H9 (cell line): ENCODE measurements at regions not wholly inside any gene's neighbourhood (a gene's known extent, or its start where the extent isn't known, plus 50 kb on each side); places are given as distances from the start of the nearest gene placed in this dataset.

Experiments used
- DNase-seq: peaks from one replicate; pipeline ENCODE4 v3.0.0-alpha.2; 2017
- H2AFZ ChIP-seq: one replicate; pipeline ENCODE4 v1.6.1; 2013; ENCODE audit warnings: mild to moderate bottlenecking, low read length, control low read depth, moderate library complexity
- H2AK5ac ChIP-seq: 2 replicates; pipeline ENCODE4 v1.6.1; 2013; ENCODE audit warnings: low read length, control low read depth, mixed read lengths; ENCODE audit not compliant: insufficient read length
- H2BK120ac ChIP-seq: one replicate; pipeline ENCODE4 v1.6.1; 2013; ENCODE audit warnings: low read depth, mild to moderate bottlenecking, low read length, control low read depth, inconsistent platforms; ENCODE audit not compliant: poor library complexity, severe bottlenecking
- H2BK12ac ChIP-seq: 2 replicates; pipeline ENCODE4 v1.6.1; 2013; ENCODE audit warnings: low read length, control low read depth, mixed read lengths, low read depth; ENCODE audit not compliant: insufficient read length
- H2BK15ac ChIP-seq: 2 replicates; pipeline ENCODE4 v1.6.1; 2013; ENCODE audit warnings: low read depth, low read length, control low read depth
- H2BK20ac ChIP-seq: one replicate; pipeline ENCODE4 v1.6.1; 2013; ENCODE audit warnings: low read depth, mild to moderate bottlenecking, low read length, control low read depth, inconsistent platforms; ENCODE audit not compliant: poor library complexity, severe bottlenecking
- H2BK5ac ChIP-seq: 2 replicates; pipeline ENCODE4 v1.6.1; 2013; ENCODE audit warnings: low read length, control low read depth, mixed read lengths; ENCODE audit not compliant: insufficient read length
- H3K14ac ChIP-seq: 2 replicates; pipeline ENCODE4 v1.6.1; 2013; ENCODE audit warnings: low read length, control low read depth; ENCODE audit not compliant: insufficient read depth
- H3K18ac ChIP-seq: 2 replicates; pipeline ENCODE4 v1.6.1; 2013; ENCODE audit warnings: low read depth, mild to moderate bottlenecking, mixed read lengths, low read length, control low read depth; ENCODE audit not compliant: insufficient read length
- H3K23ac ChIP-seq: 2 replicates; pipeline ENCODE4 v1.6.1; 2013; ENCODE audit warnings: low read length, control low read depth, mixed read lengths, low read depth; ENCODE audit not compliant: insufficient read length
- H3K23me2 ChIP-seq: 2 replicates; pipeline ENCODE4 v1.6.1; 2013; ENCODE audit warnings: low read depth, mild to moderate bottlenecking, mixed read lengths, low read length, control low read depth; ENCODE audit not compliant: insufficient read length, poor library complexity, severe bottlenecking
- H3K27ac ChIP-seq: 2 replicates; pipeline ENCODE4 v1.5.1; 2013; ENCODE audit warnings: low read length, control low read depth, mixed read lengths, low read depth; ENCODE audit not compliant: insufficient read length
- H3K27me3 ChIP-seq: 2 replicates; pipeline ENCODE4 v1.6.1; 2013; ENCODE audit warnings: low read length, control low read depth, inconsistent platforms; ENCODE audit not compliant: insufficient read depth
- H3K4ac ChIP-seq: 2 replicates; pipeline ENCODE4 v1.6.1; 2013; ENCODE audit warnings: low read depth, mild to moderate bottlenecking, control low read depth, inconsistent platforms, low read length, moderate library complexity
- H3K4me1 ChIP-seq: 2 replicates; pipeline ENCODE4 v1.6.1; 2013; ENCODE audit warnings: low read length, control low read depth, inconsistent platforms; ENCODE audit not compliant: insufficient read depth
- H3K4me2 ChIP-seq: 2 replicates; pipeline ENCODE4 v1.6.1; 2013; ENCODE audit warnings: low read length, control low read depth, mixed read lengths; ENCODE audit not compliant: insufficient read length, insufficient read depth
- H3K56ac ChIP-seq: 2 replicates; pipeline ENCODE4 v1.6.1; 2013; ENCODE audit warnings: low read depth, mild to moderate bottlenecking, mixed read lengths, low read length, control low read depth; ENCODE audit not compliant: insufficient read length
- H3K79me1 ChIP-seq: 2 replicates; pipeline ENCODE4 v1.6.1; 2013; ENCODE audit warnings: low read depth, mild to moderate bottlenecking, moderate library complexity, low read length, control low read depth, inconsistent platforms; ENCODE audit not compliant: insufficient read depth, poor library complexity, severe bottlenecking
- H3K79me2 ChIP-seq: 2 replicates; pipeline ENCODE4 v1.6.1; 2013; ENCODE audit warnings: low read length, control low read depth, inconsistent platforms; ENCODE audit not compliant: insufficient read depth
- H3K9ac ChIP-seq: 2 replicates; pipeline ENCODE4 v1.6.1; 2013; ENCODE audit warnings: low read length, control low read depth, mixed read lengths; ENCODE audit not compliant: insufficient read length; ENCODE audit errors: extremely low read depth
- H3K9me3 ChIP-seq: one replicate; pipeline ENCODE4 v1.6.1; 2013; ENCODE audit warnings: low read depth, low read length, inconsistent platforms; ENCODE audit not compliant: control insufficient read depth
- H3T11ph ChIP-seq: one replicate; pipeline ENCODE4 v1.6.1; 2013; ENCODE audit warnings: mild to moderate bottlenecking, low read length, control low read depth, inconsistent platforms
- H4K20me1 ChIP-seq: one replicate; pipeline ENCODE4 v1.6.1; 2013; ENCODE audit not compliant: control insufficient read depth, insufficient read length, insufficient read depth
- H4K5ac ChIP-seq: 2 replicates; pipeline ENCODE4 v1.6.1; 2013; ENCODE audit warnings: low read depth, mild to moderate bottlenecking, mixed read lengths, low read length, control low read depth; ENCODE audit not compliant: insufficient read length
- H4K8ac ChIP-seq: replicated peaks from 2 replicates; pipeline ENCODE4 v1.6.1; 2013; ENCODE audit warnings: low read length, control low read depth, mixed read lengths, low read depth; ENCODE audit not compliant: insufficient read length
- H4K91ac ChIP-seq: 2 replicates; pipeline ENCODE4 v1.6.1; 2013; ENCODE audit warnings: low read depth, mild to moderate bottlenecking, moderate library complexity, mixed read lengths, low read length, control low read depth; ENCODE audit not compliant: insufficient read length
- H3K27ac Mint-ChIP-seq, 3 experiments: 2 replicates in 2 of 3; 3 replicates in 1 of 3; pipeline ENCODE4 v1.8.0; 2020 to 2021; ENCODE audit warnings: mixed read lengths in 3 of 3, mild to moderate bottlenecking in 1 of 3, moderate library complexity in 1 of 3
- H3K27me3 Mint-ChIP-seq: 2 replicates; pipeline ENCODE4 v1.8.0; 2021; ENCODE audit warnings: low read depth, mild to moderate bottlenecking, moderate library complexity, mixed read lengths
- H3K36me3 Mint-ChIP-seq, 3 experiments: 2 replicates in 2 of 3; 3 replicates in 1 of 3; pipeline ENCODE4 v1.8.0; 2020 to 2021; ENCODE audit warnings: low read depth in 3 of 3, mixed read lengths in 3 of 3; ENCODE audit not compliant: insufficient read depth in 1 of 3
- H3K4me1 Mint-ChIP-seq, 2 experiments: 2 replicates each; pipeline ENCODE4 v1.8.0; 2020; ENCODE audit warnings: mixed read lengths in 2 of 2
- H3K4me3 Mint-ChIP-seq, 2 experiments: 2 replicates in 1 of 2; 3 replicates in 1 of 2; pipeline ENCODE4 v1.8.0; 2020 to 2021; ENCODE audit warnings: mild to moderate bottlenecking in 2 of 2, mixed read lengths in 2 of 2, moderate library complexity in 1 of 2
- H3K9me3 Mint-ChIP-seq, 2 experiments: 2 replicates in 1 of 2; 3 replicates in 1 of 2; pipeline ENCODE4 v1.8.0; 2020; ENCODE audit warnings: mild to moderate bottlenecking in 2 of 2, mixed read lengths in 2 of 2, moderate library complexity in 1 of 2
- WGBS: extraction: QIAGEN DNeasy Blood & Tissue Kit; methylation state at CpG from one replicate; pipeline ENCODE4 v1.1.7; 2013; ENCODE audit warnings: missing lambda C conversion rate, low lambda C conversion rate, mixed read lengths; ENCODE audit not compliant: insufficient read length; ENCODE audit errors: extremely low coverage; 5-methylcytosine and 5-hydroxymethylcytosine counted together
- TF ChIP-seq, protein P1 (sequence below): fragments of 200-600 bp; sonication (generic); conservative IDR thresholded peaks from 3 replicates; pipeline ENCODE4 v1.8.0; 2021; ENCODE audit warnings: antibody characterized with exemption, mild to moderate bottlenecking

- no peak overlapping the region for H4K91ac ChIP-seq
- no peak overlapping the region for H4K8ac ChIP-seq
- no peak overlapping the region for H2AK5ac ChIP-seq
- no peak overlapping the region for H3K14ac ChIP-seq
- no peak overlapping the region for H2BK12ac ChIP-seq
- H3K9ac ChIP-seq, result no peak overlapping the region
- no peak overlapping the region for H2BK20ac ChIP-seq
- H3K79me2 ChIP-seq, result no peaks in the 10 kb centered on the region
- H3K4me2 ChIP-seq, result no peak overlapping the region
- no CpG with 5 or more reads among the region's 2 CpGs for WGBS
- H3K4me1 ChIP-seq, result no peaks in the 10 kb centered on the region
- H3K9me3 ChIP-seq, result no peaks in the 10 kb centered on the region
- H2AFZ ChIP-seq, result no peak overlapping the region
- no peak overlapping the region for H2BK15ac ChIP-seq
- no peak overlapping the region for H2BK5ac ChIP-seq
- H3K18ac ChIP-seq, result no peak overlapping the region
- peaks cover 18 to 22% of the 10 kb centered on the region in 2 experiments for H3K4me1 Mint-ChIP-seq
- no peak overlapping the region for H3K23ac ChIP-seq
- H3K23me2 ChIP-seq, result no peaks in the 10 kb centered on the region
- peaks cover 0 to 2% (median 2%) of the 10 kb centered on the region in 3 experiments; a peak in 3 of 7 replicates for H3K36me3 Mint-ChIP-seq
- DNase-seq, result peak; percentile 52
- no peak overlapping the region for H3K27ac ChIP-seq
- H3T11ph ChIP-seq, result no peak overlapping the region
- no peak overlapping the region for H3K4me3 Mint-ChIP-seq
- H3K56ac ChIP-seq, result no peak overlapping the region
- no peak overlapping the region for H4K5ac ChIP-seq
- H4K20me1 ChIP-seq, result no peaks in the 10 kb centered on the region
- TF ChIP-seq, protein P1, sequence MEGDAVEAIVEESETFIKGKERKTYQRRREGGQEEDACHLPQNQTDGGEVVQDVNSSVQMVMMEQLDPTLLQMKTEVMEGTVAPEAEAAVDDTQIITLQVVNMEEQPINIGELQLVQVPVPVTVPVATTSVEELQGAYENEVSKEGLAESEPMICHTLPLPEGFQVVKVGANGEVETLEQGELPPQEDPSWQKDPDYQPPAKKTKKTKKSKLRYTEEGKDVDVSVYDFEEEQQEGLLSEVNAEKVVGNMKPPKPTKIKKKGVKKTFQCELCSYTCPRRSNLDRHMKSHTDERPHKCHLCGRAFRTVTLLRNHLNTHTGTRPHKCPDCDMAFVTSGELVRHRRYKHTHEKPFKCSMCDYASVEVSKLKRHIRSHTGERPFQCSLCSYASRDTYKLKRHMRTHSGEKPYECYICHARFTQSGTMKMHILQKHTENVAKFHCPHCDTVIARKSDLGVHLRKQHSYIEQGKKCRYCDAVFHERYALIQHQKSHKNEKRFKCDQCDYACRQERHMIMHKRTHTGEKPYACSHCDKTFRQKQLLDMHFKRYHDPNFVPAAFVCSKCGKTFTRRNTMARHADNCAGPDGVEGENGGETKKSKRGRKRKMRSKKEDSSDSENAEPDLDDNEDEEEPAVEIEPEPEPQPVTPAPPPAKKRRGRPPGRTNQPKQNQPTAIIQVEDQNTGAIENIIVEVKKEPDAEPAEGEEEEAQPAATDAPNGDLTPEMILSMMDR, result no peak
- no peak overlapping the region for H2BK120ac ChIP-seq
- H3K27me3 ChIP-seq, result no peaks in the 10 kb centered on the region
- H3K9me3 Mint-ChIP-seq, result peaks cover 2 to 6% of the 10 kb centered on the region in 2 experiments; a peak in 4 of 5 replicates
- no peaks in the 10 kb centered on the region for H3K79me1 ChIP-seq
- H3K27me3 Mint-ChIP-seq, result peaks cover 3% of the 10 kb centered on the region
- H3K4ac ChIP-seq, result no peak overlapping the region
- no peak overlapping the region for H3K27ac Mint-ChIP-seq
Measured at GRCh38 chr10:121152033-121152432, 300.9 kb downstream of the WDR11 start.
